GM23338 (cell line): ENCODE measurements at regions not wholly inside any gene's neighbourhood (a gene's known extent, or its start where the extent isn't known, plus 50 kb on each side); places are given as distances from the start of the nearest gene placed in this dataset.

ENCODE experiments used
- CREB1 ChIP-seq: fragments of 250-450 bp; sonication (Bioruptor Pico); IDR thresholded peaks from 2 replicates; pipeline ENCODE4 v1.5.0; 2020; ENCODE audit warnings: low read depth, mild to moderate bottlenecking, moderate library complexity
- CTCF ChIP-seq, 2 experiments: fragments of 200-600 bp in 1 of 2; sonication (generic) in 1 of 2; conservative IDR thresholded peaks; 2 replicates each; pipeline versions ENCODE4 v1.5.1 to v1.6.1; 2016 to 2017; ENCODE audit warnings: antibody characterized with exemption in 2 of 2, low read depth in 2 of 2, mild to moderate bottlenecking in 2 of 2, moderate library complexity in 1 of 2
- ETS1 ChIP-seq: IDR thresholded peaks from 2 replicates; pipeline ENCODE4 v1.6.1; 2016; ENCODE audit warnings: antibody characterized with exemption
- EZH2 ChIP-seq: fragments of 200-600 bp; sonication (generic); IDR thresholded peaks from one replicate; pipeline ENCODE4 v1.8.0; 2017; ENCODE audit warnings: antibody characterized with exemption, mild to moderate bottlenecking, low read depth; ENCODE audit not compliant: unreplicated experiment
- EZH2phosphoT487 ChIP-seq: fragments of 200-600 bp; sonication (generic); IDR thresholded peaks from one replicate; pipeline ENCODE4 v1.8.1; 2018; ENCODE audit warnings: antibody characterized with exemption; ENCODE audit not compliant: unreplicated experiment
- JUNB ChIP-seq: IDR thresholded peaks from one replicate; pipeline ENCODE4 v1.6.1; 2016; ENCODE audit warnings: antibody characterized with exemption; ENCODE audit not compliant: unreplicated experiment
- POLR2AphosphoS5 ChIP-seq: IDR thresholded peaks from 2 replicates; pipeline ENCODE4 v1.6.1; 2016; ENCODE audit warnings: antibody characterized with exemption, low read depth
- REST ChIP-seq: IDR thresholded peaks from one replicate; pipeline ENCODE4 v1.6.1; 2018; ENCODE audit warnings: antibody characterized with exemption; ENCODE audit not compliant: unreplicated experiment
- STAT1 ChIP-seq: IDR thresholded peaks from one replicate; pipeline ENCODE4 v1.6.1; 2016; ENCODE audit warnings: antibody characterized with exemption; ENCODE audit not compliant: unreplicated experiment
- ZNF114 ChIP-seq: fragments of 250-450 bp; sonication (Bioruptor Pico); IDR thresholded peaks from 2 replicates; pipeline ENCODE4 v1.5.0; 2020; ENCODE audit warnings: mild to moderate bottlenecking, moderate library complexity
- ZNF331 ChIP-seq: fragments of 250-450 bp; sonication (Bioruptor Pico); IDR thresholded peaks from 2 replicates; pipeline ENCODE4 v1.5.0; 2020; ENCODE audit warnings: low read depth, mild to moderate bottlenecking, moderate library complexity

- TF ChIP-seq EZH2 (no peak), CTCF (conservative IDR thresholded peaks at IDR 0.05; ENCODE audit: low read depth in 2 of 2) (no peak), POLR2AphosphoS5 (no peak), EZH2phosphoT487 (no peak), ZNF331 (no peak), ETS1 (no peak), STAT1 (no peak), REST (no peak), ZNF114 (CRISPR knock-in tag) (no peak), JUNB (no peak), CREB1 (CRISPR knock-in tag) (no peak)
Observed at GRCh38 chr18:61159246-61159645, 174.0 kb upstream of the CDH20 start.
